ENCODE measurements at regions not wholly inside any gene's neighbourhood (a gene's known extent, or its start where the extent isn't known, plus 50 kb on each side); places are given as distances from the start of the nearest gene placed in this dataset.

GRCh38 chr1:164423136-164423535 lies 135.8 kb upstream of the PBX1 start:
- no peak for TF ChIP-seq POLR2A (IDR thresholded peaks at IDR 0.05)
- TF ChIP-seq CTCF (IDR thresholded peaks at IDR 0.05) = no peak

Measured in right lobe of liver (tissue), 4 donors.